Gastrocnemius medialis (tissue), 4 donors: ENCODE measurements at regions not wholly inside any gene's neighbourhood (a gene's known extent, or its start where the extent isn't known, plus 50 kb on each side); places are given as distances from the start of the nearest gene placed in this dataset.

ENCODE experiments used
- POLR2A ChIP-seq, 2 donors: fragments of 450-650 bp; IDR thresholded peaks; one replicate each; pipeline ENCODE4 v1.6.1; 2017; ENCODE audit warnings: antibody characterized with exemption in 2 of 2, mild to moderate bottlenecking in 2 of 2, moderate library complexity in 2 of 2
- TF ChIP-seq, protein P1 (sequence below), 5 experiments: fragments of 450-650 bp in 3 of 5; fragments of 200-600 bp in 2 of 5; sonication (generic) in 2 of 5; IDR thresholded peaks in 4 of 5; conservative IDR thresholded peaks in 1 of 5; 1 replicate in 4 of 5; 2 replicates in 1 of 5; pipeline ENCODE4 v1.5.1; 2016 to 2019; ENCODE audit warnings: antibody characterized with exemption in 5 of 5, mild to moderate bottlenecking in 3 of 5, moderate library complexity in 3 of 5

DNA sequence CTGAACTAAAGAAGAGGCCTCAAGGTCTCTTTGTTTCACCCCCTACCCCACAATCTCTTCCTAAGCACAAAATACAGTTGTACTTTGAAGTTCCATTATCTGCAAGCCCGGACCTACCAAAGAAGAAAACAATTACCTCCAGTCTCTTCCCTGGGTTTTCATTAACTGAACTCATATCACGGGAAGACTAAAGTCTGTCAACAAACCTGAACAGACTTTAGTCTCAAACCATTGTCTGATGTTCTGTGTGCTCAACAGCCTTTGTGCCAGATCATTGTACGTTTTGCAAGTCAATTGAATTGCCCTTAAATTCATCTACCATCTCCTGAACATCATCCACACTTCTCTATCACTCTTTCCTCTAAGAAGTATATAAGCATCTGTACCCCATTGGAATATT, 1021.9 kb upstream of the CDH2 start:
- TF ChIP-seq, protein P1, sequence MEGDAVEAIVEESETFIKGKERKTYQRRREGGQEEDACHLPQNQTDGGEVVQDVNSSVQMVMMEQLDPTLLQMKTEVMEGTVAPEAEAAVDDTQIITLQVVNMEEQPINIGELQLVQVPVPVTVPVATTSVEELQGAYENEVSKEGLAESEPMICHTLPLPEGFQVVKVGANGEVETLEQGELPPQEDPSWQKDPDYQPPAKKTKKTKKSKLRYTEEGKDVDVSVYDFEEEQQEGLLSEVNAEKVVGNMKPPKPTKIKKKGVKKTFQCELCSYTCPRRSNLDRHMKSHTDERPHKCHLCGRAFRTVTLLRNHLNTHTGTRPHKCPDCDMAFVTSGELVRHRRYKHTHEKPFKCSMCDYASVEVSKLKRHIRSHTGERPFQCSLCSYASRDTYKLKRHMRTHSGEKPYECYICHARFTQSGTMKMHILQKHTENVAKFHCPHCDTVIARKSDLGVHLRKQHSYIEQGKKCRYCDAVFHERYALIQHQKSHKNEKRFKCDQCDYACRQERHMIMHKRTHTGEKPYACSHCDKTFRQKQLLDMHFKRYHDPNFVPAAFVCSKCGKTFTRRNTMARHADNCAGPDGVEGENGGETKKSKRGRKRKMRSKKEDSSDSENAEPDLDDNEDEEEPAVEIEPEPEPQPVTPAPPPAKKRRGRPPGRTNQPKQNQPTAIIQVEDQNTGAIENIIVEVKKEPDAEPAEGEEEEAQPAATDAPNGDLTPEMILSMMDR (IDR thresholded peaks at IDR 0.05 in 4 of 5, conservative IDR thresholded peaks at IDR 0.05 in 1 of 5), result no peak
- no peak for TF ChIP-seq POLR2A (IDR thresholded peaks at IDR 0.05)
